Common myeloid progenitor, CD34-positive (primary cell): ENCODE measurements at regions not wholly inside any gene's neighbourhood (a gene's known extent, or its start where the extent isn't known, plus 50 kb on each side); places are given as distances from the start of the nearest gene placed in this dataset.

ENCODE experiments used
- CTCF ChIA-PET: fragments of 350-600 bp; sonication (Branson Sonifier 250); formaldehyde crosslinking; loops from one replicate; lab custom pipeline; 2021; ENCODE audit warnings: antibody characterized with exemption; lab: Charles Lee
- POLR2A ChIA-PET: fragments of 350-600 bp; sonication (Branson Sonifier 250); formaldehyde crosslinking; loops from one replicate; lab custom pipeline; 2021; ENCODE audit warnings: antibody characterized with exemption; lab: Charles Lee
- DNase-seq, 3 donors: peaks; one replicate each; pipeline versions ENCODE4 v3.0.0 to v3.0.0-alpha.2; 2013
- H3K27ac ChIP-seq, 2 experiments: 1 replicate in 1 of 2; 2 replicates in 1 of 2; pipeline ENCODE4 v1.7.0; 2013; ENCODE audit warnings: inconsistent platforms in 2 of 2, low read length in 2 of 2, mild to moderate bottlenecking in 2 of 2, low read depth in 1 of 2, moderate library complexity in 1 of 2; ENCODE audit not compliant: severe bottlenecking in 2 of 2, insufficient read depth in 1 of 2, poor library complexity in 1 of 2
- H3K27me3 ChIP-seq, 5 experiments: replicated peaks in 2 of 5; 1 replicate in 3 of 5; 2 replicates in 2 of 5; pipeline versions ENCODE4 v1.6.1 to v1.7.0; 2013; ENCODE audit warnings: low read length in 4 of 5, mild to moderate bottlenecking in 2 of 5, moderate library complexity in 2 of 5, inconsistent platforms in 1 of 5; ENCODE audit not compliant: insufficient read depth in 5 of 5, control insufficient read depth in 4 of 5
- H3K36me3 ChIP-seq, 4 experiments: 1 replicate in 2 of 4; 2 replicates in 2 of 4; pipeline versions ENCODE4 v1.6.1 to v1.7.0; 2013; ENCODE audit warnings: low read length in 3 of 4, control low read depth in 1 of 4, mild to moderate bottlenecking in 1 of 4; ENCODE audit not compliant: control insufficient read depth in 4 of 4, insufficient read depth in 4 of 4
- H3K4me1 ChIP-seq, 4 experiments: 1 replicate in 3 of 4; 2 replicates in 1 of 4; pipeline versions ENCODE4 v1.6.1 to v1.7.1; 2013; ENCODE audit warnings: low read length in 3 of 4, mild to moderate bottlenecking in 3 of 4, control low read depth in 1 of 4, inconsistent platforms in 1 of 4, moderate library complexity in 1 of 4; ENCODE audit not compliant: control insufficient read depth in 4 of 4, insufficient read depth in 4 of 4; ENCODE audit errors: control extremely low read depth in 1 of 4
- H3K4me3 ChIP-seq, 7 experiments: 1 replicate in 4 of 7; 2 replicates in 3 of 7; pipeline versions ENCODE4 v1.5.1 to v1.7.0; 2013; ENCODE audit warnings: mild to moderate bottlenecking in 7 of 7, low read length in 6 of 7, moderate library complexity in 6 of 7, inconsistent platforms in 2 of 7, low read depth in 2 of 7, control low read depth in 1 of 7; ENCODE audit not compliant: insufficient read depth in 4 of 7, control insufficient read depth in 1 of 7; ENCODE audit errors: extremely low read depth in 1 of 7
- H3K9me3 ChIP-seq, 5 experiments: 1 replicate in 4 of 5; 2 replicates in 1 of 5; pipeline versions ENCODE4 v1.6.1 to v1.7.1; 2013; ENCODE audit warnings: low read length in 4 of 5, mild to moderate bottlenecking in 2 of 5, inconsistent platforms in 1 of 5, low read depth in 1 of 5, moderate library complexity in 1 of 5; ENCODE audit not compliant: control insufficient read depth in 4 of 5, insufficient read depth in 2 of 5; ENCODE audit errors: control extremely low read depth in 1 of 5
- WGBS: methylation state at CpG from one replicate; pipeline ENCODE4 v1.1.5; 2013; ENCODE audit not compliant: insufficient coverage; 5-methylcytosine and 5-hydroxymethylcytosine counted together

DNA sequence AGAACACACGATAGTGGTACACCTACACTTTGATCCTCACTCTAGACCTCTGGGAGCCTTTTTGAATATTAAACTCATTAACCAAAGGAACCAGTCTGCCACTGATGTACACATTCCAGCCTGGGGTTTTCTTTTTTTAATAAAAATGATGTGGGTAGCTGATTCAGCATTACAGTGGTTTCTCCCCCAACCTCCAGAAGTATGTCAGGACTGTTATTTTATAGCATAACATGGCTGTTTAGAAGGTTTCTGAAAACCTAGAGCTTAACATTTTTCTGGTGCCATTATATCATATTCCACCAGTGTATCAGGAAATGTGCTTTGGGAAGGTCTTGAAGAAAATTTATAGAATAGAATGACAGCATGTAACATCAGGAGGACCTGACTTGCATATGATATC is 540.9 kb upstream of the WWC1 start:
- no peaks in the 10 kb centered on the region for H3K9me3 ChIP-seq
- no peak overlapping the region for H3K4me3 ChIP-seq
- H3K36me3 ChIP-seq = no peaks in the 10 kb centered on the region
- no peak overlapping the region for H3K27ac ChIP-seq
- DNase-seq = no peak
- peaks cover 0 to 3% (median 0%) of the 10 kb centered on the region in 5 experiments for H3K27me3 ChIP-seq
- CTCF ChIA-PET = no interaction called here
- POLR2A ChIA-PET = no interaction called here
- H3K4me1 ChIP-seq = no peaks in the 10 kb centered on the region
- 88% methylated on average over 1 of the region's 1 CpG for WGBS

DNA sequence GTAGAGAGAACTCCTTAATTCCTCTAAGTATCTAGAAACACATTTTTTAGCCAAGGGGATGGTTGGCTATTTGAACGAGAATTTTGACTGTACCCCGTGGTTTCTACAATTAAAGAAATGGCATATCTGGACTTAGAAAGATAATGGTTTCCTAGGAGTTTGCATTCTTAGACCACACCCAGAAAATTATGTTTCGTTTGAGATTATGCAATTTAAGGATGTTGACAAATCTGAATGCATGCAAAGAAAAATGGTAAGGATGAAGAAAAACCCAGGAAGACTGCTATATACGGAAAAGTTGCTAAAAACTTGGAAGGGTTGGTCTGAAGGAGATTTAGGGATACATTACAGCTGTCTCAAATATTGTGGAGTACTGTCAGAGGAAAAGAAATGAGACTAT is 538.5 kb upstream of the WWC1 start:
- H3K4me3 ChIP-seq = no peak overlapping the region
- peaks cover 0 to 3% (median 0%) of the 10 kb centered on the region in 4 experiments for H3K4me1 ChIP-seq
- no peaks in the 10 kb centered on the region for H3K9me3 ChIP-seq
- DNase-seq = no peak
- H3K27me3 ChIP-seq = no peaks in the 10 kb centered on the region
- 87% methylated on average over 4 of the region's 4 CpGs for WGBS
- ChIA-PET CTCF (interaction anchor here (1.4 kb wide), 1 partner anchor 11 kb away, joined by 4 read pairs; no protein-coding TSS in a partner anchor), POLR2A (no interaction called here)
- no peaks in the 10 kb centered on the region for H3K36me3 ChIP-seq
- no peak overlapping the region for H3K27ac ChIP-seq

- H3K27me3 ChIP-seq = no peaks in the 10 kb centered on the region
- H3K36me3 ChIP-seq = no peaks in the 10 kb centered on the region
- WGBS = 100% methylated on average over 2 of the region's 6 CpGs
- H3K9me3 ChIP-seq = no peaks in the 10 kb centered on the region
- H3K27ac ChIP-seq = no peak overlapping the region
- H3K4me3 ChIP-seq = no peak overlapping the region
- ChIA-PET POLR2A (no interaction called here), CTCF (interaction anchor here (1.4 kb wide), 1 partner anchor 10 kb away, joined by 4 read pairs; no protein-coding TSS in a partner anchor)
- H3K4me1 ChIP-seq = peaks cover 0 to 3% (median 0%) of the 10 kb centered on the region in 4 experiments
- no peak for DNase-seq
These were observed 537.5 kb upstream of the WWC1 start for GRCh38 chr5:167753725-167754490.

GRCh38 chr5:167754501-167755021 is 536.9 kb upstream of the WWC1 start:
- WGBS = 100% methylated on average over 3 of the region's 5 CpGs

GRCh38 chr5:167755420-167755819 is 536.0 kb upstream of the WWC1 start:
- Histone ChIP-seq H3K27me3 (no peaks in the 10 kb centered on the region), H3K27ac (no peak overlapping the region), H3K9me3 (no peaks in the 10 kb centered on the region), H3K4me3 (no peak overlapping the region), H3K36me3 (no peaks in the 10 kb centered on the region), H3K4me1 (peaks cover 0 to 3% (median 0%) of the 10 kb centered on the region in 4 experiments)
- 100% methylated on average over 1 of the region's 2 CpGs for WGBS
- no peak for DNase-seq
- ChIA-PET CTCF (no interaction called here), POLR2A (no interaction called here)

More at GRCh38 chr5:167754501-167755021, 536.9 kb upstream of the WWC1 start:
- no peaks in the 10 kb centered on the region for H3K9me3 ChIP-seq
- DNase-seq = no peak
- CTCF ChIA-PET = interaction anchor here (1.4 kb wide), 1 partner anchor 9 kb away, joined by 4 read pairs; no protein-coding TSS in a partner anchor
- H3K36me3 ChIP-seq = no peaks in the 10 kb centered on the region
- H3K4me1 ChIP-seq = peaks cover 0 to 3% (median 0%) of the 10 kb centered on the region in 4 experiments
- H3K27ac ChIP-seq = no peak overlapping the region
- no peak overlapping the region for H3K4me3 ChIP-seq
- H3K27me3 ChIP-seq = no peaks in the 10 kb centered on the region
- POLR2A ChIA-PET = no interaction called here

GRCh38 chr5:167759057-167759821 is 532.2 kb upstream of the WWC1 start:
- ChIA-PET CTCF (interaction anchor here (0.6 kb wide), 1 partner anchor 29 kb away, joined by 3 read pairs; no protein-coding TSS in a partner anchor), POLR2A (no interaction called here)
- Histone ChIP-seq H3K4me3 (no peak overlapping the region), H3K9me3 (no peaks in the 10 kb centered on the region), H3K36me3 (no peaks in the 10 kb centered on the region), H3K27ac (no peak overlapping the region), H3K27me3 (peaks cover 0 to 5% (median 0%) of the 10 kb centered on the region in 5 experiments), H3K4me1 (peaks cover 0 to 3% (median 0%) of the 10 kb centered on the region in 4 experiments)
- WGBS = 96% methylated on average over 2 of the region's 2 CpGs
- DNase-seq = no peak
